ENCODE measurements at regions not wholly inside any gene's neighbourhood (a gene's known extent, or its start where the extent isn't known, plus 50 kb on each side); places are given as distances from the start of the nearest gene placed in this dataset.

DNA sequence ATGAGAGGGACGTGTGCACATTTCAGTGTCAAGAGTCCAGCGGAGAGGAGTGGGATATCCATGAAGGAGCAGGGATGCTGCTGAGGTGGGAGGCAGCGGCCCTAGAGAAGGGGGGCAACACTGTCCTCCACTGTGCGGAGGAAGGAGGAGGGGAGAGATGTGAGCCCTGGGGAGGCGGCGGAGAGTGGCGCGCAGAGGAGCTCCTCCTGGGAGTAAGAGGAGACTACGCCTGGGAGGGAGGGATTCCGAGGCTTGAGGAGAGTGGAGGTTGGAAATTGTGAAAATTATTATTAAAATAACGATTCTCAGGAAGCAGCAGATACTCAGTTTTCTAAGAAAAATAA is 142.7 kb downstream of the CEP57L1 start:
- TF ChIP-seq POLR2A (IDR thresholded peaks at IDR 0.05) (no peak), CTCF (IDR thresholded peaks at IDR 0.05) (no peak)
